ENCODE measurements at regions not wholly inside any gene's neighbourhood (a gene's known extent, or its start where the extent isn't known, plus 50 kb on each side); places are given as distances from the start of the nearest gene placed in this dataset.
A peak's percentile ranks its signal among the peaks of the same experiment; 100 is the strongest.

GRCh38 chr16:80027007-80027965 is 426.7 kb upstream of the MAF start:
- Histone ChIP-seq H2BK15ac (ENCODE audit: low read depth, low read length) (no peak overlapping the region), H3K23me2 (ENCODE audit: insufficient read length, low read depth, low read length, poor library complexity, severe bottlenecking) (no peaks in the 10 kb centered on the region), H4K8ac (replicated peaks; ENCODE audit: insufficient read length, low read depth, low read length) (no peak overlapping the region), H2BK120ac (ENCODE audit: low read depth, low read length, poor library complexity, severe bottlenecking) (no peak overlapping the region), H4K20me1 (ENCODE audit: control insufficient read depth, insufficient read depth, insufficient read length) (no peaks in the 10 kb centered on the region), H3K18ac (ENCODE audit: insufficient read length, low read depth, low read length) (no peak overlapping the region), H4K5ac (ENCODE audit: insufficient read length, low read depth, low read length) (no peak overlapping the region), H3K27me3 (ENCODE audit: insufficient read depth, low read length) (no peaks in the 10 kb centered on the region), H3K4me1 (ENCODE audit: insufficient read depth, low read length) (no peaks in the 10 kb centered on the region), H2BK5ac (ENCODE audit: insufficient read length, low read length) (no peak overlapping the region), H3K79me1 (ENCODE audit: insufficient read depth, low read depth, low read length, poor library complexity, severe bottlenecking) (no peaks in the 10 kb centered on the region), H3T11ph (ENCODE audit: low read length) (no peak overlapping the region), H4K91ac (ENCODE audit: insufficient read length, low read depth, low read length) (no peak overlapping the region), H3K23ac (ENCODE audit: insufficient read length, low read depth, low read length) (no peak overlapping the region), H2BK12ac (ENCODE audit: insufficient read length, low read depth, low read length) (no peak overlapping the region), H3K14ac (ENCODE audit: insufficient read depth, low read length) (no peak overlapping the region), H3K56ac (ENCODE audit: insufficient read length, low read depth, low read length) (no peak overlapping the region), H2BK20ac (ENCODE audit: low read depth, low read length, poor library complexity, severe bottlenecking) (no peak overlapping the region), H3K79me2 (ENCODE audit: insufficient read depth, low read length) (no peaks in the 10 kb centered on the region), H3K9me3 (ENCODE audit: control insufficient read depth, low read depth, low read length) (no peaks in the 10 kb centered on the region), H3K4ac (ENCODE audit: low read depth, low read length) (no peak overlapping the region), H3K27ac (ENCODE audit: insufficient read length, low read depth, low read length) (no peak overlapping the region), H2AFZ (ENCODE audit: low read length) (peak overlapping the region; percentile 10), H3K9ac (ENCODE audit: extremely low read depth, insufficient read length, low read length) (no peak overlapping the region), H2AK5ac (ENCODE audit: insufficient read length, low read length) (no peak overlapping the region), H3K4me2 (ENCODE audit: insufficient read depth, insufficient read length, low read length) (no peak overlapping the region)
- Mint-ChIP-seq H3K36me3 (ENCODE audit: insufficient read depth in 1 of 3, low read depth in 3 of 3) (no peaks in the 10 kb centered on the region), H3K27me3 (ENCODE audit: low read depth) (no peaks in the 10 kb centered on the region; the same call in 1 of the 2 replicates), H3K9me3 (peaks cover 0 to 3% of the 10 kb centered on the region in 2 experiments; a peak in 2 of 5 replicates), H3K27ac (peak overlapping the region in 1 of 3 experiments; percentile 79; a peak in 2 of 7 replicates), H3K4me3 (no peak overlapping the region), H3K4me1 (peaks cover 18 to 27% of the 10 kb centered on the region in 2 experiments; a peak in 3 of 4 replicates)
- DNase-seq = peak; percentile 84
- no peak for TF ChIP-seq CTCF (conservative IDR thresholded peaks at IDR 0.05)
- WGBS (ENCODE audit: extremely low coverage, insufficient read length, low lambda C conversion rate) = no CpG with 5 or more reads among the region's 20 CpGs

All from H9 (cell line).